ENCODE measurements at regions not wholly inside any gene's neighbourhood (a gene's known extent, or its start where the extent isn't known, plus 50 kb on each side); places are given as distances from the start of the nearest gene placed in this dataset.
"Not testable (repeated sequence)": the region's sequence is repeated elsewhere in the genome, so short reads cannot be mapped to it uniquely, and the experiment has no call there.

GRCh38 chr5:71789746-71790145 is 70.7 kb downstream of the CARTPT start:
- DNase-seq (no peak), ATAC-seq (no peak)
- TF ChIP-seq CTCF (IDR thresholded peaks at IDR 0.05): no peak
- WGBS, 3 donors: 79 to 85% (median 81%) methylated on average over 4 of the region's 4 CpGs
- intact Hi-C loops (cut with DNase I): loop anchor here in 1 of 2 donors (10.0 kb wide), 2 partner anchors 225 to 335 kb away; no protein-coding TSS in a partner anchor
- peaks cover 3% of the 10 kb centered on the region for H3K9me3 ChIP-seq
- no peaks in the 10 kb centered on the region for H3K36me3 ChIP-seq (ENCODE audit: insufficient read depth in 1 of 2, low read depth in 1 of 2)
- no peak overlapping the region for H3K27ac ChIP-seq
- H3K4me3 ChIP-seq: no peak overlapping the region
- no peaks in the 10 kb centered on the region for H3K4me1 ChIP-seq
- H3K27me3 ChIP-seq (ENCODE audit: insufficient read depth in 3 of 3, low read length in 2 of 3): no peaks in the 10 kb centered on the region

- no peak overlapping the region for H3K4me3 ChIP-seq
- WGBS, 3 donors: 43 to 55% (median 49%) methylated on average over 7 of the region's 7 CpGs
- H3K27ac ChIP-seq: no peak overlapping the region
- no peaks in the 10 kb centered on the region for H3K36me3 ChIP-seq (ENCODE audit: insufficient read depth in 1 of 2, low read depth in 1 of 2)
- no peaks in the 10 kb centered on the region for H3K27me3 ChIP-seq (ENCODE audit: insufficient read depth in 3 of 3, low read length in 2 of 3)
- H3K9me3 ChIP-seq: peaks cover 3% of the 10 kb centered on the region
- no peaks in the 10 kb centered on the region for H3K4me1 ChIP-seq
- ATAC-seq: no peak
- TF ChIP-seq CTCF (IDR thresholded peaks at IDR 0.05): no peak
- no peak for DNase-seq
- intact Hi-C loops (cut with DNase I): no loop called here
Measured at GRCh38 chr5:71790433-71790832, 71.4 kb downstream of the CARTPT start.

DNA sequence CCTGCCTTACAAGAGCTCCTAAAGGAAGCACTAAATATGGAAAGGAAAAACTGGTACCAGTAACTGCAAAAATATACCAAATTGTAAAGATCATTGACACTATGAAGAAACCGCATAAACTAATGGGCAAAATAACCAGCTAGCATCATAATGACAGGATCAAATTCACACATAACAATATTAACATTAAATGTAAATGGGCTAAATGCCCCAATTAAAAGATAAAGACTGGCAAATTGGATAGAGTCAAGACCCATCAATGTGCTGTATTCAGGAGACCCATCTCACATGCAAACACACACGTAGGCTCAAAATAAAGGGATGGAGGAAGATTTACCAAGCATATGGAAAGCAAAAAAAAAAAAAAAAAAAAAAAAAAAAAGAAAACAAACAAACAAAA is 73.0 kb downstream of the CARTPT start:
- H3K4me1 ChIP-seq; H3K27ac ChIP-seq; H3K4me3 ChIP-seq; H3K27me3 ChIP-seq (ENCODE audit: insufficient read depth in 3 of 3, low read length in 2 of 3); ATAC-seq; H3K9me3 ChIP-seq; H3K36me3 ChIP-seq (ENCODE audit: insufficient read depth in 1 of 2, low read depth in 1 of 2); intact Hi-C loops (cut with DNase I); DNase-seq: not testable (repeated sequence)
- WGBS, 3 donors: 84 to 94% (median 88%) methylated on average over 2 of the region's 2 CpGs

- ATAC-seq (no peak), DNase-seq (no peak)
- Histone ChIP-seq H3K4me1 (no peaks in the 10 kb centered on the region), H3K9me3 (peaks cover 3% of the 10 kb centered on the region), H3K36me3 (ENCODE audit: insufficient read depth in 1 of 2, low read depth in 1 of 2) (no peaks in the 10 kb centered on the region), H3K27me3 (ENCODE audit: insufficient read depth in 3 of 3, low read length in 2 of 3) (no peaks in the 10 kb centered on the region), H3K27ac (no peak overlapping the region), H3K4me3 (no peak overlapping the region)
- intact Hi-C loops (cut with DNase I): no loop called here
- TF ChIP-seq CTCF (IDR thresholded peaks at IDR 0.05): no peak
- WGBS, 3 donors: 90 to 95% (median 95%) methylated on average over 36 to 37 of the region's 37 CpGs
Measured at GRCh38 chr5:71794061-71794695, 75.1 kb downstream of the CARTPT start.

DNA sequence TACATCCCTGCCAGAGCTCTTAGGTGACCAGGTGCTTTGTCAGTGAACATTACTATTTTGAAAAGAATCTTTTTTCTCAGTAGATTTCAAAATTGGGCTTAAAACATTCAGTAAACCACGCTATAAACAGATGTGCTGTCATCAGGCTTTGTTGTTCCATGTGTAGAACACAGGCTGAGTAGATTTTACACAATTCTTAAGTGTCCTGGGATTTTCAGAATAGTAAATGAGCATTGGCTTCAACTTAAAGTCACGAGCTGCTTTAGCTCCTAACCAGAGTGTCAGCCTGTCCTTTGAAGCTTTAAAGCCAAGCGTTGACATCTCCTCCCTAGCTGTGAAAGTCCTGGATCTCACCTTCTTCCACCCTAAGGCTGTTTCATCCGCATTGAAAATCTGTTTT is 83.6 kb downstream of the CARTPT start:
- Histone ChIP-seq H3K4me1 (no peaks in the 10 kb centered on the region), H3K4me3 (no peak overlapping the region), H3K27ac (no peak overlapping the region), H3K36me3 (ENCODE audit: insufficient read depth in 1 of 2, low read depth in 1 of 2) (no peaks in the 10 kb centered on the region), H3K9me3 (no peaks in the 10 kb centered on the region), H3K27me3 (ENCODE audit: insufficient read depth in 3 of 3, low read length in 2 of 3) (peaks cover 0 to 5% (median 3%) of the 10 kb centered on the region in 3 donors)
- no peak for TF ChIP-seq CTCF (IDR thresholded peaks at IDR 0.05)
- DNase-seq (no peak), ATAC-seq (no peak)
- intact Hi-C loops (cut with DNase I): no loop called here
- WGBS, 3 donors: 42 to 56% (median 53%) methylated on average over 4 of the region's 4 CpGs
